ENCODE measurements at regions not wholly inside any gene's neighbourhood (a gene's known extent, or its start where the extent isn't known, plus 50 kb on each side); places are given as distances from the start of the nearest gene placed in this dataset. TPM values are rescaled to one million over a fixed set of nuclear protein-coding genes. Genes with fewer than 3 reads are reported as not detected.

DNA sequence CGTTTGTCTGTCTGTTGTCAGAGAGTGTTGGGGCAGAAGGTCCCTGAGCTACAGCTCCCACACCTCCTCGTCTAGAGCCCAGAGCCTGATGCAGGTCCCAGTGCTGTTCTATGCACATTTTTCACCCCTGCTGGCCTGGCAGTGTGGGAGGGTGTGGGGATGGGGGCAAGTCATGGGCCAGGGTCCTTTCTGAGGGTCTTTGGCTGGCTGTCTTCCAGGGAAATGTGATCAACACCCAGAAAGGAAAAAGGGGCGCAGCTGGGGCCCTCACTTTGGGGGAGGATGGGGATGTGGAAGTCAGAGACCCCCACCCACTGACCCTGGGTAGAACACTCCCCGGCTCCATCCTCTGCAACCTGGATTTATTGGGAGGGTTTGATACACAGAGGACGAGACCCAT, 50.0 kb upstream of the ZNF716 start:
- Histone ChIP-seq H3K23ac (ENCODE audit: insufficient read length) (no peak overlapping the region), H3K4me1 (replicated peaks in 1 of 4; ENCODE audit: control insufficient read depth in 3 of 4, insufficient read depth in 4 of 4, low read length in 3 of 4) (no peaks in the 10 kb centered on the region), H3K27ac (ENCODE audit: low read depth, low read length) (no peak overlapping the region), H3K4me2 (ENCODE audit: insufficient read depth in 1 of 2, low read depth in 2 of 2, low read length in 2 of 2) (no peak overlapping the region), H2BK120ac (replicated peaks; ENCODE audit: low read depth, low read length) (no peak overlapping the region), H3K36me3 (ENCODE audit: control insufficient read depth in 2 of 4, insufficient read depth in 4 of 4, low read length in 3 of 4) (no peaks in the 10 kb centered on the region; a peak in 1 of 8 replicates), H2BK12ac (ENCODE audit: low read depth, low read length) (no peak overlapping the region), H4K20me1 (replicated peaks in 1 of 2; ENCODE audit: control insufficient read depth in 1 of 2, insufficient read depth in 2 of 2, low read length in 2 of 2) (no peaks in the 10 kb centered on the region), H4K91ac (replicated peaks; ENCODE audit: insufficient read length, low read length) (no peak overlapping the region), H2BK5ac (ENCODE audit: low read depth, low read length) (no peak overlapping the region), H3K9ac (replicated peaks in 1 of 4; ENCODE audit: extremely low read depth in 1 of 4, low read depth in 3 of 4, low read length in 3 of 4) (no peak overlapping the region), H3K4ac (replicated peaks; ENCODE audit: insufficient read length, low read depth, low read length) (no peak overlapping the region), H3K9me3 (ENCODE audit: insufficient read depth in 2 of 2, low read depth in 1 of 2, low read length in 1 of 2) (peaks cover 63 to 81% of the 10 kb centered on the region in 2 experiments), H3K79me2 (ENCODE audit: control insufficient read depth in 1 of 2, insufficient read depth in 2 of 2, low read length in 2 of 2) (no peaks in the 10 kb centered on the region), H3K56ac (replicated peaks; ENCODE audit: insufficient read length, low read depth, low read length) (no peak overlapping the region), H2BK15ac (ENCODE audit: low read length) (no peak overlapping the region), H3K23me2 (ENCODE audit: low read depth, low read length) (no peaks in the 10 kb centered on the region), H3K27me3 (replicated peaks in 1 of 4; ENCODE audit: control insufficient read depth in 3 of 4, extremely low read depth in 1 of 4, insufficient read depth in 3 of 4, low read length in 3 of 4) (no peaks in the 10 kb centered on the region), H2BK20ac (ENCODE audit: low read length) (no peak overlapping the region), H3K18ac (ENCODE audit: extremely low read depth, low read length) (no peak overlapping the region), H2AK5ac (ENCODE audit: low read depth, low read length) (no peak overlapping the region), H3K4me3 (ENCODE audit: extremely low read depth in 1 of 4, insufficient read depth in 2 of 4, low read depth in 3 of 4, low read length in 4 of 4) (no peak overlapping the region), H4K5ac (ENCODE audit: insufficient read length, low read depth, low read length) (no peak overlapping the region), H3K79me1 (ENCODE audit: low read depth, low read length) (no peaks in the 10 kb centered on the region), H2AFZ (ENCODE audit: low read length) (no peak overlapping the region), H3K14ac (ENCODE audit: insufficient read length) (no peak overlapping the region), H4K8ac (ENCODE audit: extremely low read depth, insufficient read depth, low read length) (no peak overlapping the region; the same call in 1 of the 2 replicates)
- TF ChIP-seq, protein P1, sequence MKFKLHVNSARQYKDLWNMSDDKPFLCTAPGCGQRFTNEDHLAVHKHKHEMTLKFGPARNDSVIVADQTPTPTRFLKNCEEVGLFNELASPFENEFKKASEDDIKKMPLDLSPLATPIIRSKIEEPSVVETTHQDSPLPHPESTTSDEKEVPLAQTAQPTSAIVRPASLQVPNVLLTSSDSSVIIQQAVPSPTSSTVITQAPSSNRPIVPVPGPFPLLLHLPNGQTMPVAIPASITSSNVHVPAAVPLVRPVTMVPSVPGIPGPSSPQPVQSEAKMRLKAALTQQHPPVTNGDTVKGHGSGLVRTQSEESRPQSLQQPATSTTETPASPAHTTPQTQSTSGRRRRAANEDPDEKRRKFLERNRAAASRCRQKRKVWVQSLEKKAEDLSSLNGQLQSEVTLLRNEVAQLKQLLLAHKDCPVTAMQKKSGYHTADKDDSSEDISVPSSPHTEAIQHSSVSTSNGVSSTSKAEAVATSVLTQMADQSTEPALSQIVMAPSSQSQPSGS (IDR thresholded peaks at IDR 0.05; ENCODE audit: low read length) = no peak
- CTCF ChIA-PET (ENCODE audit: partially characterized antibody) = no interaction called here
- no peak for FAIRE-seq
- DNase-seq (ENCODE audit: low read depth in 1 of 2, low spot score in 2 of 2) = no peak
- POLR2A ChIA-PET (ENCODE audit: partially characterized antibody) = no interaction called here
- 88% methylated on average over 3 of the region's 5 CpGs; no CpG with 5 or more reads in 1 of the 2 experiments for WGBS, 2 experiments (ENCODE audit: extremely low coverage in 1 of 2, insufficient coverage in 1 of 2, insufficient read length in 1 of 2, insufficient replicate concordance in 2 of 2, low coverage in 1 of 2, low lambda C conversion rate in 2 of 2, missing lambda C conversion rate in 1 of 2)

Small RNA genes lying in the stretch of these regions (small RNA-seq; reads per million reads assigned to genes)
- gene RNU7-157P (ENCODE audit: insufficient read depth) = not detected

All from H1 (cell line).